ENCODE measurements at regions not wholly inside any gene's neighbourhood (a gene's known extent, or its start where the extent isn't known, plus 50 kb on each side); places are given as distances from the start of the nearest gene placed in this dataset.

DNA sequence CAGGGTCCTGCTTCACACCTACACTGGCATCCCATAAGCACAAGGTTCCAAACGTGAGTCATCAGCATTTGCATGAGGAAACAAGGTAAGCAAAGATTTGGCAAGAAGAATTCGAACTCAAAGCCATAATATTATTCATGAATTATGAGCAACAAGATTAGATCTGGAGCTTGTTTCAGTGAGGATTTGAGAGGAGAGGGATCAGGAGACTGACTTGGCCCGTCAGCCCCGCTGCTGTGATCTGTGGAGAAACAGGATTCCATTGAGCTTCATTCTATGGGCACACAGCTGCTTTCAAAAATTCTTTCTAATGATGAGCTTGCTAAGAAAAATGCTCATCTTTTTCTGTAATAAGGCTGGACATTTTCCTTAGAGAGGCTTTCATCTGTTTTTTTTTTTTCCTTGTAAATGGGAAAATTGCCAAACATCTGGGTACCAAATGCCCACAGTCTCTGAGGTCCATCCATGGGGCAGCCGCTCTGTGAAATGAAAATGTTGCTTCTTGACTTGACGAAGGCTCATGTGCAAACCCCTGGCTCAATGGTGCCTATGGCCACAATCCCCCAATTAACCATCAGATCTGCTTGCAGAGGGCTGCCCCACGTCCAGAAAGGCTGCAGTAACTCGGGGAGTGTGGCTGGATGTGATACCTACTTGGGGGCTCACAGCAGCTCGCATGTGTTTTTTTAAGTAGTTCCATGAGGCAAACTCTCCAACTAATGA is 179.3 kb downstream of the TMEM18 start:
- Histone ChIP-seq H3K27ac (ENCODE audit: low read depth, low read length) (no peak overlapping the region), H4K20me1 (ENCODE audit: insufficient read depth, low read length) (no peaks in the 10 kb centered on the region), H3K9me3 (ENCODE audit: insufficient read depth, low read depth, low read length) (no peaks in the 10 kb centered on the region), H3K27me3 (ENCODE audit: insufficient read depth, low read length) (no peaks in the 10 kb centered on the region), H3K4me1 (ENCODE audit: insufficient read depth, low read length) (no peaks in the 10 kb centered on the region), H2AFZ (ENCODE audit: low read depth, low read length) (no peak overlapping the region), H3K9ac (ENCODE audit: low read length) (no peak overlapping the region), H3K79me2 (ENCODE audit: insufficient read depth, low read length) (no peaks in the 10 kb centered on the region), H3K4me3 (ENCODE audit: insufficient read depth, low read depth, low read length) (no peak overlapping the region), H3K4me2 (ENCODE audit: low read length) (no peak overlapping the region), H3K36me3 (ENCODE audit: insufficient read depth, low read length) (no peaks in the 10 kb centered on the region)
- DNase-seq (ENCODE audit: low read depth) (no peak), FAIRE-seq (no peak)
- TF ChIP-seq, protein P1, sequence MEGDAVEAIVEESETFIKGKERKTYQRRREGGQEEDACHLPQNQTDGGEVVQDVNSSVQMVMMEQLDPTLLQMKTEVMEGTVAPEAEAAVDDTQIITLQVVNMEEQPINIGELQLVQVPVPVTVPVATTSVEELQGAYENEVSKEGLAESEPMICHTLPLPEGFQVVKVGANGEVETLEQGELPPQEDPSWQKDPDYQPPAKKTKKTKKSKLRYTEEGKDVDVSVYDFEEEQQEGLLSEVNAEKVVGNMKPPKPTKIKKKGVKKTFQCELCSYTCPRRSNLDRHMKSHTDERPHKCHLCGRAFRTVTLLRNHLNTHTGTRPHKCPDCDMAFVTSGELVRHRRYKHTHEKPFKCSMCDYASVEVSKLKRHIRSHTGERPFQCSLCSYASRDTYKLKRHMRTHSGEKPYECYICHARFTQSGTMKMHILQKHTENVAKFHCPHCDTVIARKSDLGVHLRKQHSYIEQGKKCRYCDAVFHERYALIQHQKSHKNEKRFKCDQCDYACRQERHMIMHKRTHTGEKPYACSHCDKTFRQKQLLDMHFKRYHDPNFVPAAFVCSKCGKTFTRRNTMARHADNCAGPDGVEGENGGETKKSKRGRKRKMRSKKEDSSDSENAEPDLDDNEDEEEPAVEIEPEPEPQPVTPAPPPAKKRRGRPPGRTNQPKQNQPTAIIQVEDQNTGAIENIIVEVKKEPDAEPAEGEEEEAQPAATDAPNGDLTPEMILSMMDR (IDR thresholded peaks at IDR 0.05; ENCODE audit: insufficient read depth, low read depth, low read length), result no peak
- no peak for TF ChIP-seq EZH2 (IDR thresholded peaks at IDR 0.05; ENCODE audit: insufficient read depth, low read length)
- Mint-ChIP-seq H3K27me3 (ENCODE audit: low read depth, unreplicated experiment) (peaks cover 28% of the 10 kb centered on the region), H3K9me3 (ENCODE audit: unreplicated experiment) (peaks cover 2% of the 10 kb centered on the region), H3K36me3 (ENCODE audit: low read depth, unreplicated experiment) (no peaks in the 10 kb centered on the region), H3K4me1 (ENCODE audit: low read depth, unreplicated experiment) (no peaks in the 10 kb centered on the region), H3K4me3 (ENCODE audit: unreplicated experiment) (no peak overlapping the region), H3K27ac (ENCODE audit: unreplicated experiment) (no peak overlapping the region)

DNA sequence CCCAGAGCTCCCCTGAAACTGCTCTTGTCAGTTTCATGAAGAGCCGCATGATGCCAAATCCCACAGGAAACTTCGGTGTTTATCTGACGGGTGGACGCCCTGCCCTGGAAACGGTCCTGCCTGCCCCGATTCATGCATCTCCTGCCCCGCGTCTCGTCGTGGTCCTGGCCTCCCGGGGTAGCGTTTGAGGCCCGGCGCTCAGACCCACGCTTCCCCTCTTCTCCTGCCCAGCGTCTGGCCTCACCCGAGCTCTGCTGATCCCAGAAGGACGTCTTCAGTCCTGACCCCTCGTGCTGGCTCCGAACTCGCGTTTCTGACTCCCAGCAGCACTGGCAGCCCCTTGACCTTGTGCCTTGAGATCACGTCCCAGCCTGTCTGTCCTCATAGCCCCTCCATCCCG is 180.5 kb downstream of the TMEM18 start:
- Histone ChIP-seq H3K4me3 (ENCODE audit: insufficient read depth, low read depth, low read length) (no peak overlapping the region), H3K9me3 (ENCODE audit: insufficient read depth, low read depth, low read length) (no peaks in the 10 kb centered on the region), H3K36me3 (ENCODE audit: insufficient read depth, low read length) (no peaks in the 10 kb centered on the region), H3K27me3 (ENCODE audit: insufficient read depth, low read length) (no peaks in the 10 kb centered on the region), H3K9ac (ENCODE audit: low read length) (no peak overlapping the region), H3K27ac (ENCODE audit: low read depth, low read length) (no peak overlapping the region), H3K4me2 (ENCODE audit: low read length) (no peak overlapping the region), H2AFZ (ENCODE audit: low read depth, low read length) (no peak overlapping the region), H4K20me1 (ENCODE audit: insufficient read depth, low read length) (no peaks in the 10 kb centered on the region), H3K4me1 (ENCODE audit: insufficient read depth, low read length) (no peaks in the 10 kb centered on the region), H3K79me2 (ENCODE audit: insufficient read depth, low read length) (no peaks in the 10 kb centered on the region)
- FAIRE-seq (no peak), DNase-seq (ENCODE audit: low read depth) (no peak)
- no peak for TF ChIP-seq EZH2 (IDR thresholded peaks at IDR 0.05; ENCODE audit: insufficient read depth, low read length)
- TF ChIP-seq, protein P1 (IDR thresholded peaks at IDR 0.05; ENCODE audit: insufficient read depth, low read depth, low read length), result no peak
- H3K9me3 Mint-ChIP-seq (ENCODE audit: unreplicated experiment), result no peaks in the 10 kb centered on the region
- H3K36me3 Mint-ChIP-seq (ENCODE audit: low read depth, unreplicated experiment), result no peaks in the 10 kb centered on the region
- peaks cover 33% of the 10 kb centered on the region for H3K27me3 Mint-ChIP-seq (ENCODE audit: low read depth, unreplicated experiment)
- H3K4me1 Mint-ChIP-seq (ENCODE audit: low read depth, unreplicated experiment), result no peaks in the 10 kb centered on the region
- H3K27ac Mint-ChIP-seq (ENCODE audit: unreplicated experiment), result no peak overlapping the region
- no peak overlapping the region for H3K4me3 Mint-ChIP-seq (ENCODE audit: unreplicated experiment)

DNA sequence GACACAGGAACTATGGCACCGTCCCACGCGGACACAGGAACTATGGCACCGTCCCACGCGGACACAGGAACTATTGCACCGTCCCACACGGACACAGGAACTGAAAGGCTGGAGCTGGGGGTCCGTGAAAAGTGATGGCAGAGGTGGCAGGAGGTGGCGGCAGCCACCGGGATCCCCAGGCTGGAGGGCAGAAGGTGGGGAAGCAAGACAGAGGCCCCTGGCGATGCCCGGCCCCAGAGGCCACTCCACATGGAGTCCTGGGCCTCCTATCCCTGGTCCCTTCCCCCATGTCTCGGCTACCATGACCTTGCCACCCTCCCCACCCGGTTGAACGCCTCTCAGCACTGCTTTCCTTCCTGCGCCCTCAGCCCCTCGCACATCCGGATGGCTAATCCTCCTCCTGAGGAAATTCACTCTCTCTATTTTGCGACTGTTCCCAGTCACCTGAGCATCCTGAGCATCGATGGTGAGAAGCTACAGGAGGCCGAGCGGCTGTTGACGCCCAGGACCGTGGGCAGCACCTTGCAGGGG is 181.4 kb downstream of the TMEM18 start:
- Histone ChIP-seq H2AFZ (ENCODE audit: low read depth, low read length) (no peak overlapping the region), H3K36me3 (ENCODE audit: insufficient read depth, low read length) (no peaks in the 10 kb centered on the region), H3K27me3 (ENCODE audit: insufficient read depth, low read length) (no peaks in the 10 kb centered on the region), H4K20me1 (ENCODE audit: insufficient read depth, low read length) (no peaks in the 10 kb centered on the region), H3K4me1 (ENCODE audit: insufficient read depth, low read length) (no peaks in the 10 kb centered on the region), H3K27ac (ENCODE audit: low read depth, low read length) (no peak overlapping the region), H3K9me3 (ENCODE audit: insufficient read depth, low read depth, low read length) (no peaks in the 10 kb centered on the region), H3K4me2 (ENCODE audit: low read length) (no peak overlapping the region), H3K79me2 (ENCODE audit: insufficient read depth, low read length) (no peaks in the 10 kb centered on the region), H3K9ac (ENCODE audit: low read length) (no peak overlapping the region), H3K4me3 (ENCODE audit: insufficient read depth, low read depth, low read length) (no peak overlapping the region)
- no peaks in the 10 kb centered on the region for H3K36me3 Mint-ChIP-seq (ENCODE audit: low read depth, unreplicated experiment)
- H3K27ac Mint-ChIP-seq (ENCODE audit: unreplicated experiment), result no peak overlapping the region
- FAIRE-seq, result no peak
- peaks cover 32% of the 10 kb centered on the region for H3K27me3 Mint-ChIP-seq (ENCODE audit: low read depth, unreplicated experiment)
- no peak overlapping the region for H3K4me3 Mint-ChIP-seq (ENCODE audit: unreplicated experiment)
- H3K4me1 Mint-ChIP-seq (ENCODE audit: low read depth, unreplicated experiment), result no peaks in the 10 kb centered on the region
- no peak for DNase-seq (ENCODE audit: low read depth)
- no peaks in the 10 kb centered on the region for H3K9me3 Mint-ChIP-seq (ENCODE audit: unreplicated experiment)
- no peak for TF ChIP-seq EZH2 (IDR thresholded peaks at IDR 0.05; ENCODE audit: insufficient read depth, low read length)
- TF ChIP-seq, protein P1 (IDR thresholded peaks at IDR 0.05; ENCODE audit: insufficient read depth, low read depth, low read length), result no peak

Measured in astrocyte (in vitro differentiated cells and primary cell).